Umbilical cord (tissue), 1 donor: ENCODE measurements at regions not wholly inside any gene's neighbourhood (a gene's known extent, or its start where the extent isn't known, plus 50 kb on each side); places are given as distances from the start of the nearest gene placed in this dataset.
"Not testable (repeated sequence)": the region's sequence is repeated elsewhere in the genome, so short reads cannot be mapped to it uniquely, and the experiment has no call there.

ENCODE experiments used
- DNase-seq: peaks from one replicate; pipeline ENCODE4 v3.0.0-alpha.2; 2015; ENCODE audit warnings: low spot score

- DNase-seq = peak; percentile 45
Measured at GRCh38 chr13:79919091-79919490, 421.8 kb downstream of the SPRY2 start.

DNA sequence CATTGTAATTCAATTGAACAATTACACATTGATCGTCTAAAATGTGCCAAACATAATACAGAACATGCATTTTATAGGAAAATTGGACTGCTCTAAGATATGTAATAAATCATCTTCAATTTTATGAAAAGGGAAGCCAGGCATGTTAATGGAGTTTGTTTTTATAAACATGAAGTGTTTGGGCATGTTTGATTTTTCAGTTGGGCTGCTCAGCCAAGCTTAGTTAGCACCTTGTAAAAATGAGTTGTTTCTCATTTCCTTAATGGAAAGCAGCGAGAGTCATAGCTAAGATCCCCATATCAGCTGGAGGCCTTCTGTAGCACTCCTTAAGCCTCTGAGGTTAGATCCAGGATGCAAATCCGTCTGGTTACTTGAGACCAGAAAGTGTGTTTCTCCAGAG is 422.3 kb downstream of the SPRY2 start:
- DNase-seq = peak; percentile 85

DNA sequence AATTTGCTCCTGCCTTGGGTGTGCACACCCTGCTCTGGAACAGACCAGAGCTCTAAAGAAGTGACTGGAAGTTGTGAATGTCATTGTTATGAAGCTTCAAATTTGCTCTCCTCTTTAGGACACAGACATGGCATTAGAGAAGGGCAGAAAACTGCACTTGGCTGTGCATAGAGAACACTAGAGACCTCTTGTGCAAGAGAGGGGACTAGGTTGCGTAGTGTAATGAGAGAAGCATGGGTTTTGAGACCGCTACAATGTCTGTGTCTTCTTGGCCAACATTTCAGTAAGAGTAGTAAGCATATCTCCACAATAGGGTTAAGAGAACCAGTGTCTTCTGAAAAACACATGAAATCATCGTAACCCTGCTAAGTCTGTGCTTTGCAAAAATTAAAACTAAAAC is 423.3 kb downstream of the SPRY2 start:
- no peak for DNase-seq

- DNase-seq = peak; percentile 40
Measured at GRCh38 chr13:79915114-79915811, 425.7 kb downstream of the SPRY2 start.

- no peak for DNase-seq
Measured at GRCh38 chr13:79913141-79913827, 427.6 kb downstream of the SPRY2 start.

- no peak for DNase-seq
Measured at GRCh38 chr13:79912403-79912802, 428.5 kb downstream of the SPRY2 start.

- DNase-seq = peak; percentile 47
Measured at GRCh38 chr13:79910875-79911540, 429.9 kb downstream of the SPRY2 start.

GRCh38 chr13:79909644-79910043 is 428.7 kb downstream of the NDFIP2 start:
- no peak for DNase-seq

DNA sequence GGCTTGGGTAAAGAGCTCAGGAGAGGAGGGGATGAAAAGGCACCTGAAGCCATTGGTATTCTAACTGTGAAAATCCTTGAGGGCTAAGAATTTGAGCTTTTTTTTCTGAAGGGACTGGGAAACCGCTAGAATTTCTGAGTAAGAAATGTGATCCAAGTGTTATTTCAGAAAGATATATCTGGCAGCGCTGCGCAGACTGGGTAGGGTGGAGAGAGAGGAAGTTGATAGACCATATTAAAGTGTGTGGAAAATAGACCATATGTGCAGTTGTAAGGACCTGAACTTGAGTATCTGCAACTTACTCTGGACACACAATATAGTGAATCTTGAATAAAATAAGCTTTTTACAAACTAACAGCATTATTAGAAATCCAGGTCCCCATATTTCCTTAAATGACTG is 427.4 kb downstream of the NDFIP2 start:
- DNase-seq = no peak

DNA sequence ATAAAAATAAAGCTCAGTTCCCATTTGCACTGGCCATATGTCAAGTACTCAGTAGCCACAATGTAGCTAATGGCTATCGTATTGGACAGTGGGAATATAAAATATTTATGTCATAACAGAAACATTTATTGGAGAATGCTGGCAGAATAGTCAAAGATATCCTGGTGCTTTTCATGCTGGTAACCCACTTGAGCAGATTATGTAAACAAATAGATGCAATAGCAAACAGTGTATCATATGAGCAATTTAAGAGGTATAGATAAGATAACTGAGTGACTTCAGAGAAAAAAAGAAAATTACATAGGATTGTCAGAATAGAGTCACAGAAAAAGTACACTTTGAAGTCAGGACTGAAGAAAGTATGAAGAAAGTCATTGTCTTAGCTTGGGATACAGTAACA is 426.6 kb downstream of the NDFIP2 start:
- no peak for DNase-seq

- no peak for DNase-seq
Measured at GRCh38 chr13:79906345-79906744, 425.4 kb downstream of the NDFIP2 start.

- no peak for DNase-seq
Measured at GRCh38 chr13:79905018-79905417, 424.1 kb downstream of the NDFIP2 start.

GRCh38 chr13:79904581-79904980 is 423.6 kb downstream of the NDFIP2 start:
- DNase-seq = no peak

DNA sequence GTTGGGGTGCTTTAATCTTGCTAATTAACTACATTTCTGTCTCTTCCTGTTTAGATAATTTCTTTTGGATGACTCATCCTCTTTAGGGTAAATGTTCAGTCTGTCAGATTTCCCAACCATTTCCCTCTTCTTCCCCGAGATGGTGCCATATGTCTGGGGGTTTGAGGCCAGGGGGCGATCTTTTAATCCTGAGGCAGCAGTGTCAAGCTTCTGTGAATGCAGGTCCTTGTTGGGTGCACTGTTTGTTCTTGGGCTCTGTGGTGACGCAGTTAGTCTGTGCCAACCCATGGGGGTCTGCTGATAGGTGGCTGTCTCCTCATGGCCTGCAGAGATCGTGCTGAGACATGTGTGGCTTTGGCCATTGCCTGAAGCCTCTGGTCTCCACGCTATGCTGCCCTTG is 420.4 kb downstream of the NDFIP2 start:
- no peak for DNase-seq

DNA sequence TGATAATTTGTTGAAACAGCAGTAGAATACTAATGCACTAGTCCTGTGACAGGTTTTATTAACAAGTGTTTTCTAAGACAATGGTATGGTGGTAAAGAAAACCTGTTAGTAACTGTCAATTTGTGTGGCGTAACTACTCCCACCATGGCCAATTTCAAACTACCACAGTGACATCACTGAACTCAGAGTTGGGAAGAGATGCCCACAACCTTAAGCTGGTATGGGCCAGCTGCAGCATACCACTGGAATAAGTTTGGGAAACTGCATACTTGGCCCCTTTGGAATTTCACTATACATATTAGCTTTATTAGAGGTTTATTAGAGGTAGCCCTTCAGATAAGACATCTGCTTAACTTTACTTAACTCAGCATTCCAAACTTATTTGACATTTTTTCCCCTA is 419.4 kb downstream of the NDFIP2 start:
- DNase-seq = no peak

GRCh38 chr13:79898996-79899395 is 418.0 kb downstream of the NDFIP2 start:
- no peak for DNase-seq

- no peak for DNase-seq
Measured at GRCh38 chr13:79898202-79898826, 417.4 kb downstream of the NDFIP2 start.

DNA sequence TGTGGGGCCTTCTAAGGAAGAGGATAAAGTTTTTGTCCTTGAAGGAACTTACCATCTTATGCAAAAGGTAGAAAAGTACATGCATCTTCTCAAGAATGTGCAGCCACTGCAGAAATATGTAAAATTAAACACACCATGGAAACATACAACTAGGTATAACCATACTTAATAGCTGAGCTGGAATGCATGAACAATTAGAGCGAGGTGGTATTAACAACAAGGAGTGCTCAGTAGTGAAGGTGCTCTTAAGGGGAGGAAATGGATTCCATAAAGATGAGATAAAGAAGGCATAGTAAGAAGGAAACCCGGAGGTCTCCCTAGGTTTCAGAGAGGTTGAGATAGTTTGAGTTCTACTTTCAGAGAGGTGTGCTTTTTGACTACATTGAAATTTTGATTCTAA is 415.9 kb downstream of the NDFIP2 start:
- no peak for DNase-seq

GRCh38 chr13:79895416-79895815 is 414.5 kb downstream of the NDFIP2 start:
- no peak for DNase-seq

- not testable (repeated sequence) for DNase-seq
Measured at GRCh38 chr13:79887278-79887677, 406.3 kb downstream of the NDFIP2 start.

GRCh38 chr13:79886601-79887000 is 405.6 kb downstream of the NDFIP2 start:
- no peak for DNase-seq

GRCh38 chr13:79884890-79885289 is 403.9 kb downstream of the NDFIP2 start:
- no peak for DNase-seq
